Hindlimb muscle (tissue), 1 donor: ENCODE measurements at regions not wholly inside any gene's neighbourhood (a gene's known extent, or its start where the extent isn't known, plus 50 kb on each side); places are given as distances from the start of the nearest gene placed in this dataset.

Experiments used
- DNase-seq: peaks from one replicate; pipeline ENCODE4 v3.0.0-alpha.2; 2013

GRCh38 chr13:106433066-106433465 lies 102.4 kb downstream of the EFNB2 start:
- no peak for DNase-seq

GRCh38 chr13:106432636-106433035 lies 102.8 kb downstream of the EFNB2 start:
- DNase-seq, result no peak

GRCh38 chr13:106426909-106427308 lies 108.6 kb downstream of the EFNB2 start:
- no peak for DNase-seq

- DNase-seq, result no peak
These were observed 109.8 kb downstream of the EFNB2 start for GRCh38 chr13:106425661-106426060.

- DNase-seq, result no peak
These were observed 110.7 kb downstream of the EFNB2 start for GRCh38 chr13:106424805-106425204.

- no peak for DNase-seq
These were observed 111.9 kb downstream of the EFNB2 start for GRCh38 chr13:106423530-106423929.

GRCh38 chr13:106418556-106418955 lies 116.9 kb downstream of the EFNB2 start:
- no peak for DNase-seq

GRCh38 chr13:106417467-106418110 lies 117.9 kb downstream of the EFNB2 start:
- DNase-seq, result no peak

GRCh38 chr13:106416645-106417044 lies 118.8 kb downstream of the EFNB2 start:
- no peak for DNase-seq

- no peak for DNase-seq
These were observed 119.5 kb downstream of the EFNB2 start for GRCh38 chr13:106415971-106416370.

GRCh38 chr13:106415442-106415841 lies 120.0 kb downstream of the EFNB2 start:
- DNase-seq, result no peak

- DNase-seq, result no peak
These were observed 128.1 kb downstream of the EFNB2 start for GRCh38 chr13:106407338-106407737.

- DNase-seq, result no peak
These were observed 129.7 kb downstream of the EFNB2 start for GRCh38 chr13:106405731-106406130.

- DNase-seq, result no peak
These were observed 132.2 kb downstream of the EFNB2 start for GRCh38 chr13:106403280-106403679.

- no peak for DNase-seq
These were observed 132.6 kb downstream of the EFNB2 start for GRCh38 chr13:106402866-106403265.

- no peak for DNase-seq
These were observed 134.4 kb downstream of the EFNB2 start for GRCh38 chr13:106401081-106401480.

GRCh38 chr13:106400289-106400688 lies 135.2 kb downstream of the EFNB2 start:
- no peak for DNase-seq

- no peak for DNase-seq
These were observed 137.2 kb downstream of the EFNB2 start for GRCh38 chr13:106398289-106398688.

- no peak for DNase-seq
These were observed 141.7 kb downstream of the EFNB2 start for GRCh38 chr13:106393776-106394175.

- DNase-seq, result no peak
These were observed 143.8 kb downstream of the EFNB2 start for GRCh38 chr13:106391681-106392080.

GRCh38 chr13:106391271-106391670 lies 144.2 kb downstream of the EFNB2 start:
- DNase-seq, result no peak

GRCh38 chr13:106390367-106390766 lies 145.1 kb downstream of the EFNB2 start:
- no peak for DNase-seq

GRCh38 chr13:106385654-106386053 lies 149.8 kb downstream of the EFNB2 start:
- no peak for DNase-seq

GRCh38 chr13:106384516-106384915 lies 150.9 kb downstream of the EFNB2 start:
- DNase-seq, result no peak

- DNase-seq, result no peak
These were observed 151.7 kb downstream of the EFNB2 start for GRCh38 chr13:106383791-106384190.
